H1 (cell line): ENCODE measurements at regions not wholly inside any gene's neighbourhood (a gene's known extent, or its start where the extent isn't known, plus 50 kb on each side); places are given as distances from the start of the nearest gene placed in this dataset.

ENCODE experiments used
- CTCF ChIA-PET: fragments of 300-600 bp; sonication (Branson Sonifier 250); formaldehyde crosslinking; loops from one replicate; lab custom pipeline; 2021; ENCODE audit not compliant: partially characterized antibody; lab: Charles Lee
- POLR2A ChIA-PET: fragments of 300-600 bp; sonication (Branson Sonifier 250); formaldehyde crosslinking; loops from one replicate; lab custom pipeline; 2021; ENCODE audit warnings: inconsistent platforms; ENCODE audit not compliant: partially characterized antibody; lab: Charles Lee
- DNase-seq, 2 experiments: peaks; one replicate each; pipeline versions ENCODE4 v3.0.0 to v3.0.0-alpha.2; 2010 to 2022; ENCODE audit warnings: low spot score in 2 of 2, low read depth in 1 of 2, mixed read lengths in 1 of 2
- FAIRE-seq: peaks from 2 replicates; lab custom pipeline; 2011; peaks lifted over from hg19 to GRCh38; lab: Jason Lieb, UNC
- H2AFZ ChIP-seq: 2 replicates; pipeline ENCODE4 v1.8.1; 2012; ENCODE audit warnings: low read length, inconsistent platforms
- H2AK5ac ChIP-seq: 2 replicates; pipeline ENCODE4 v1.6.1; 2013; ENCODE audit warnings: low read depth, low read length
- H2BK120ac ChIP-seq: replicated peaks from 2 replicates; pipeline ENCODE3; 2013; ENCODE audit warnings: low read depth, low read length, inconsistent platforms
- H2BK12ac ChIP-seq: 2 replicates; pipeline ENCODE4 v1.6.1; 2013; ENCODE audit warnings: low read depth, low read length
- H2BK15ac ChIP-seq: 2 replicates; pipeline ENCODE4 v1.6.1; 2013; ENCODE audit warnings: low read length
- H2BK20ac ChIP-seq: 2 replicates; pipeline ENCODE4 v1.6.1; 2013; ENCODE audit warnings: low read length
- H2BK5ac ChIP-seq: 2 replicates; pipeline ENCODE4 v1.6.1; 2013; ENCODE audit warnings: low read depth, low read length
- H3K14ac ChIP-seq: 2 replicates; pipeline ENCODE4 v1.6.1; 2013; ENCODE audit warnings: inconsistent platforms; ENCODE audit not compliant: insufficient read length
- H3K18ac ChIP-seq: 2 replicates; pipeline ENCODE4 v1.6.1; 2013; ENCODE audit warnings: low read length; ENCODE audit errors: extremely low read depth
- H3K23ac ChIP-seq: 2 replicates; pipeline ENCODE4 v1.6.1; 2013; ENCODE audit warnings: inconsistent platforms; ENCODE audit not compliant: insufficient read length
- H3K23me2 ChIP-seq: 2 replicates; pipeline ENCODE4 v1.6.1; 2013; ENCODE audit warnings: low read depth, low read length
- H3K27ac ChIP-seq: 2 replicates; pipeline ENCODE4 v1.6.1; 2011; ENCODE audit warnings: low read depth, low read length, inconsistent platforms
- H3K27me3 ChIP-seq, 4 experiments: replicated peaks in 1 of 4; 1 replicate in 1 of 4; 2 replicates in 3 of 4; pipeline versions ENCODE4 v1.6.1 to v1.8.1; 2011 to 2013; ENCODE audit warnings: low read length in 3 of 4, mild to moderate bottlenecking in 3 of 4, inconsistent platforms in 2 of 4, mixed read lengths in 2 of 4, moderate library complexity in 1 of 4; ENCODE audit not compliant: control insufficient read depth in 3 of 4, insufficient read depth in 3 of 4; ENCODE audit errors: extremely low read depth in 1 of 4
- H3K36me3 ChIP-seq, 4 experiments: 2 replicates each; pipeline versions ENCODE4 v1.6.1 to v1.8.1; 2011 to 2013; ENCODE audit warnings: mild to moderate bottlenecking in 4 of 4, low read length in 3 of 4, moderate library complexity in 2 of 4, control low read depth in 1 of 4, inconsistent platforms in 1 of 4; ENCODE audit not compliant: insufficient read depth in 4 of 4, control insufficient read depth in 2 of 4
- H3K4ac ChIP-seq: replicated peaks from 2 replicates; pipeline ENCODE3; 2013; ENCODE audit warnings: low read length, low read depth, mixed read lengths, inconsistent platforms; ENCODE audit not compliant: insufficient read length
- H3K4me1 ChIP-seq, 4 experiments: replicated peaks in 1 of 4; 1 replicate in 1 of 4; 2 replicates in 3 of 4; pipeline versions ENCODE4 v1.6.1 to v1.8.1; 2011 to 2013; ENCODE audit warnings: low read length in 3 of 4, inconsistent platforms in 2 of 4, mixed read lengths in 1 of 4; ENCODE audit not compliant: insufficient read depth in 4 of 4, control insufficient read depth in 3 of 4
- H3K4me2 ChIP-seq, 2 experiments: 2 replicates each; pipeline versions ENCODE4 v1.6.1 to v1.8.1; 2011 to 2013; ENCODE audit warnings: low read depth in 2 of 2, low read length in 2 of 2, control low read depth in 1 of 2, inconsistent platforms in 1 of 2, mild to moderate bottlenecking in 1 of 2; ENCODE audit not compliant: insufficient read depth in 1 of 2
- H3K4me3 ChIP-seq, 4 experiments: fragments of 200-600, 300-600 bp in 1 of 4; sonication (generic), shearing (Covaris generic), sonication (Bioruptor Twin) in 1 of 4; 2 replicates each; pipeline versions ENCODE4 v1.5.1 to v1.8.1; 2011 to 2016; ENCODE audit warnings: low read length in 4 of 4, low read depth in 3 of 4, control low read depth in 2 of 4, inconsistent platforms in 2 of 4, mild to moderate bottlenecking in 2 of 4, mixed read lengths in 1 of 4, moderate library complexity in 1 of 4; ENCODE audit not compliant: insufficient read depth in 2 of 4; ENCODE audit errors: extremely low read depth in 1 of 4
- H3K56ac ChIP-seq: replicated peaks from 2 replicates; pipeline ENCODE3; 2013; ENCODE audit warnings: low read depth, mild to moderate bottlenecking, mixed read lengths, low read length, inconsistent platforms; ENCODE audit not compliant: insufficient read length
- H3K79me1 ChIP-seq: 2 replicates; pipeline ENCODE4 v1.6.1; 2013; ENCODE audit warnings: low read depth, low read length, control low read depth
- H3K79me2 ChIP-seq, 2 experiments: 2 replicates each; pipeline versions ENCODE4 v1.6.1 to v1.8.1; 2012 to 2013; ENCODE audit warnings: low read length in 2 of 2, mild to moderate bottlenecking in 2 of 2, inconsistent platforms in 1 of 2; ENCODE audit not compliant: insufficient read depth in 2 of 2, control insufficient read depth in 1 of 2
- H3K9ac ChIP-seq, 4 experiments: replicated peaks in 1 of 4; 1 replicate in 1 of 4; 2 replicates in 3 of 4; pipeline versions ENCODE4 v1.6.1 to v1.8.1; 2011 to 2013; ENCODE audit warnings: low read depth in 3 of 4, low read length in 3 of 4, control low read depth in 2 of 4, mild to moderate bottlenecking in 2 of 4, moderate library complexity in 2 of 4, inconsistent platforms in 1 of 4; ENCODE audit errors: extremely low read depth in 1 of 4
- H3K9me3 ChIP-seq, 2 experiments: 2 replicates each; pipeline versions ENCODE4 v1.6.1 to v1.8.1; 2012 to 2013; ENCODE audit warnings: mild to moderate bottlenecking in 2 of 2, moderate library complexity in 2 of 2, control low read depth in 1 of 2, inconsistent platforms in 1 of 2, low read depth in 1 of 2, low read length in 1 of 2, mixed read lengths in 1 of 2; ENCODE audit not compliant: insufficient read depth in 2 of 2
- H4K20me1 ChIP-seq, 2 experiments: replicated peaks in 1 of 2; 2 replicates each; pipeline versions ENCODE3 to v1.8.1; 2011 to 2013; ENCODE audit warnings: inconsistent platforms in 2 of 2, low read length in 2 of 2, mild to moderate bottlenecking in 1 of 2; ENCODE audit not compliant: insufficient read depth in 2 of 2, control insufficient read depth in 1 of 2
- H4K5ac ChIP-seq: 2 replicates; pipeline ENCODE4 v1.6.1; 2013; ENCODE audit warnings: low read length, low read depth, mixed read lengths, inconsistent platforms; ENCODE audit not compliant: insufficient read length
- H4K8ac ChIP-seq: 2 replicates; pipeline ENCODE4 v1.8.0; 2013; ENCODE audit warnings: mild to moderate bottlenecking, moderate library complexity, low read length, inconsistent platforms; ENCODE audit not compliant: insufficient read depth; ENCODE audit errors: extremely low read depth
- H4K91ac ChIP-seq: replicated peaks from 2 replicates; pipeline ENCODE3; 2013; ENCODE audit warnings: low read length, mixed read lengths, inconsistent platforms; ENCODE audit not compliant: insufficient read length
- GTF2F1 ChIP-seq: IDR thresholded peaks from 2 replicates; pipeline ENCODE4 v1.6.1; 2012; ENCODE audit warnings: low read depth, low read length, improper control_type of control experiment, borderline replicate concordance
- MAX ChIP-seq: IDR thresholded peaks from 2 replicates; pipeline ENCODE4 v1.6.1; 2012; ENCODE audit warnings: inconsistent platforms
- SIN3A ChIP-seq, 2 experiments: IDR thresholded peaks in 1 of 2; conservative IDR thresholded peaks in 1 of 2; 2 replicates each; pipeline ENCODE4 v1.6.1; 2011 to 2012; ENCODE audit warnings: low read length in 2 of 2, improper control_type of control experiment in 1 of 2, low read depth in 1 of 2, mild to moderate bottlenecking in 1 of 2
- TAF1 ChIP-seq: IDR thresholded peaks from 2 replicates; pipeline ENCODE4 v1.6.1; 2011; ENCODE audit warnings: mild to moderate bottlenecking, low read depth, low read length
- YY1 ChIP-seq: IDR thresholded peaks from 2 replicates; pipeline ENCODE4 v1.6.1; 2011; ENCODE audit warnings: low read depth, mild to moderate bottlenecking, low read length
- whole genome bisulfite sequencing, 2 experiments: shearing (Covaris generic) in 1 of 2; methylation state at CpG; one replicate each; pipeline versions ENCODE4 v1.1.6 to v1.1.7; 2013 to 2015; ENCODE audit warnings: low lambda C conversion rate in 2 of 2, mixed read lengths in 2 of 2, inconsistent platforms in 1 of 2, low coverage in 1 of 2, missing lambda C conversion rate in 1 of 2; ENCODE audit not compliant: insufficient replicate concordance in 2 of 2, insufficient coverage in 1 of 2, insufficient read length in 1 of 2; ENCODE audit errors: extremely low coverage in 1 of 2, missing lambda C conversion rate in 1 of 2; 5-methylcytosine and 5-hydroxymethylcytosine counted together

GRCh38 chr12:28121433-28121832 lies 68.8 kb upstream of the CCDC91 start:
- no peak overlapping the region for H3K4ac ChIP-seq
- H2AK5ac ChIP-seq = no peak overlapping the region
- no peak overlapping the region for H2BK12ac ChIP-seq
- no peaks in the 10 kb centered on the region for H3K79me1 ChIP-seq
- H2BK120ac ChIP-seq = no peak overlapping the region
- TF ChIP-seq SIN3A (conservative IDR thresholded peaks at IDR 0.05 in 1 of 2, IDR thresholded peaks at IDR 0.05 in 1 of 2; ENCODE audit: low read depth in 1 of 2, low read length in 2 of 2) (no peak), TAF1 (no peak), GTF2F1 (no peak), YY1 (no peak), MAX (no peak)
- no peak overlapping the region for H3K4me2 ChIP-seq
- H3K18ac ChIP-seq = no peak overlapping the region
- H3K9me3 ChIP-seq = no peaks in the 10 kb centered on the region
- H4K20me1 ChIP-seq = no peaks in the 10 kb centered on the region
- H2BK15ac ChIP-seq = no peak overlapping the region
- H2AFZ ChIP-seq = no peak overlapping the region
- no peak overlapping the region for H2BK5ac ChIP-seq
- H4K5ac ChIP-seq = no peak overlapping the region
- H2BK20ac ChIP-seq = no peak overlapping the region
- H3K79me2 ChIP-seq = no peaks in the 10 kb centered on the region
- H3K36me3 ChIP-seq = no peaks in the 10 kb centered on the region
- H3K23me2 ChIP-seq = no peaks in the 10 kb centered on the region
- FAIRE-seq (no peak), DNase-seq (no peak)
- H3K56ac ChIP-seq = no peak overlapping the region
- H4K8ac ChIP-seq = no peak overlapping the region
- ChIA-PET POLR2A (no interaction called here), CTCF (no interaction called here)
- H3K4me1 ChIP-seq = no peaks in the 10 kb centered on the region; a peak in 1 of 7 replicates
- WGBS, 2 experiments = 89% methylated on average over 1 of the region's 1 CpG; no CpG with 5 or more reads in 1 of the 2 experiments
- no peak overlapping the region for H3K14ac ChIP-seq
- H3K4me3 ChIP-seq = no peak overlapping the region
- no peak overlapping the region for H3K23ac ChIP-seq
- H3K27ac ChIP-seq = no peak overlapping the region
- H3K27me3 ChIP-seq = no peaks in the 10 kb centered on the region
- no peak overlapping the region for H3K9ac ChIP-seq
- H4K91ac ChIP-seq = no peak overlapping the region
